Endodermal cell (in vitro differentiated cells): ENCODE measurements at regions not wholly inside any gene's neighbourhood (a gene's known extent, or its start where the extent isn't known, plus 50 kb on each side); places are given as distances from the start of the nearest gene placed in this dataset.

Source experiments
- DNase-seq: peaks from one replicate; pipeline ENCODE4 v3.0.0-alpha.2; 2017
- H3K27ac ChIP-seq: 2 replicates; pipeline ENCODE4 v1.5.1; 2013; ENCODE audit warnings: mild to moderate bottlenecking, low read depth, low read length, moderate library complexity
- H3K27me3 ChIP-seq: 2 replicates; pipeline ENCODE4 v1.6.1; 2013; ENCODE audit warnings: mild to moderate bottlenecking, low read length, moderate library complexity; ENCODE audit not compliant: insufficient read depth, control insufficient read depth, poor library complexity, severe bottlenecking
- H3K36me3 ChIP-seq: 2 replicates; pipeline ENCODE4 v1.7.0; 2013; ENCODE audit warnings: mild to moderate bottlenecking, low read length, moderate library complexity; ENCODE audit not compliant: control insufficient read depth, insufficient read depth
- H3K4me1 ChIP-seq: one replicate; pipeline ENCODE4 v1.7.0; 2013; ENCODE audit warnings: low read length; ENCODE audit not compliant: control insufficient read depth, insufficient read depth
- H3K4me3 ChIP-seq: 2 replicates; pipeline ENCODE4 v1.5.1; 2013; ENCODE audit warnings: mild to moderate bottlenecking, low read length, moderate library complexity
- H3K9ac ChIP-seq: 2 replicates; pipeline ENCODE4 v1.6.1; 2013; ENCODE audit warnings: mild to moderate bottlenecking, low read length, moderate library complexity; ENCODE audit not compliant: poor library complexity, severe bottlenecking; ENCODE audit errors: extremely low read depth
- H3K9me3 ChIP-seq: 2 replicates; pipeline ENCODE4 v1.6.1; 2013; ENCODE audit warnings: mild to moderate bottlenecking, low read length, moderate library complexity; ENCODE audit not compliant: control insufficient read depth
- H3K27ac Mint-ChIP-seq: 2 replicates; pipeline ENCODE4 v1.8.0; 2020; ENCODE audit warnings: mixed read lengths
- H3K27me3 Mint-ChIP-seq: 2 replicates; pipeline ENCODE4 v1.8.0; 2021; ENCODE audit warnings: mild to moderate bottlenecking, mixed read lengths; ENCODE audit not compliant: insufficient read depth
- H3K36me3 Mint-ChIP-seq: 2 replicates; pipeline ENCODE4 v1.8.0; 2020; ENCODE audit warnings: low read depth, mixed read lengths
- H3K4me1 Mint-ChIP-seq: 2 replicates; pipeline ENCODE4 v1.8.0; 2020; ENCODE audit warnings: mixed read lengths
- H3K4me3 Mint-ChIP-seq: 2 replicates; pipeline ENCODE4 v1.8.0; 2020; ENCODE audit warnings: mild to moderate bottlenecking, moderate library complexity, mixed read lengths
- H3K9me3 Mint-ChIP-seq: 2 replicates; pipeline ENCODE4 v1.8.0; 2020; ENCODE audit warnings: mild to moderate bottlenecking, mixed read lengths
- WGBS, 2 experiments: methylation state at CpG; one replicate each; pipeline versions ENCODE4 v1.1.5 to v1.1.7; 2013; ENCODE audit warnings: missing lambda C conversion rate in 2 of 2, mixed read lengths in 1 of 2; ENCODE audit not compliant: insufficient coverage in 1 of 2, insufficient read length in 1 of 2; 5-methylcytosine and 5-hydroxymethylcytosine counted together
- TF ChIP-seq, protein P1 (sequence below): fragments of 200-600 bp; sonication (generic); conservative IDR thresholded peaks from 2 replicates; pipeline ENCODE4 v1.5.0; 2021; ENCODE audit warnings: antibody characterized with exemption, mild to moderate bottlenecking

GRCh38 chr18:10351219-10351818 is 103.1 kb upstream of the APCDD1 start:
- peaks cover 14% of the 10 kb centered on the region for H3K9me3 Mint-ChIP-seq
- Histone ChIP-seq H3K4me3 (no peak overlapping the region), H3K27me3 (no peaks in the 10 kb centered on the region), H3K27ac (no peak overlapping the region), H3K4me1 (peaks cover 3% of the 10 kb centered on the region), H3K9ac (no peak overlapping the region), H3K9me3 (peaks cover 13% of the 10 kb centered on the region), H3K36me3 (no peaks in the 10 kb centered on the region)
- H3K27ac Mint-ChIP-seq: no peak overlapping the region
- H3K36me3 Mint-ChIP-seq: no peaks in the 10 kb centered on the region
- DNase-seq: no peak
- H3K4me1 Mint-ChIP-seq: peaks cover 17% of the 10 kb centered on the region
- H3K27me3 Mint-ChIP-seq: no peaks in the 10 kb centered on the region
- TF ChIP-seq, protein P1, sequence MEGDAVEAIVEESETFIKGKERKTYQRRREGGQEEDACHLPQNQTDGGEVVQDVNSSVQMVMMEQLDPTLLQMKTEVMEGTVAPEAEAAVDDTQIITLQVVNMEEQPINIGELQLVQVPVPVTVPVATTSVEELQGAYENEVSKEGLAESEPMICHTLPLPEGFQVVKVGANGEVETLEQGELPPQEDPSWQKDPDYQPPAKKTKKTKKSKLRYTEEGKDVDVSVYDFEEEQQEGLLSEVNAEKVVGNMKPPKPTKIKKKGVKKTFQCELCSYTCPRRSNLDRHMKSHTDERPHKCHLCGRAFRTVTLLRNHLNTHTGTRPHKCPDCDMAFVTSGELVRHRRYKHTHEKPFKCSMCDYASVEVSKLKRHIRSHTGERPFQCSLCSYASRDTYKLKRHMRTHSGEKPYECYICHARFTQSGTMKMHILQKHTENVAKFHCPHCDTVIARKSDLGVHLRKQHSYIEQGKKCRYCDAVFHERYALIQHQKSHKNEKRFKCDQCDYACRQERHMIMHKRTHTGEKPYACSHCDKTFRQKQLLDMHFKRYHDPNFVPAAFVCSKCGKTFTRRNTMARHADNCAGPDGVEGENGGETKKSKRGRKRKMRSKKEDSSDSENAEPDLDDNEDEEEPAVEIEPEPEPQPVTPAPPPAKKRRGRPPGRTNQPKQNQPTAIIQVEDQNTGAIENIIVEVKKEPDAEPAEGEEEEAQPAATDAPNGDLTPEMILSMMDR: no peak
- H3K4me3 Mint-ChIP-seq: no peak overlapping the region
- 95 to 100% methylated on average over 3 to 5 of the region's 6 CpGs for WGBS, 2 experiments

DNA sequence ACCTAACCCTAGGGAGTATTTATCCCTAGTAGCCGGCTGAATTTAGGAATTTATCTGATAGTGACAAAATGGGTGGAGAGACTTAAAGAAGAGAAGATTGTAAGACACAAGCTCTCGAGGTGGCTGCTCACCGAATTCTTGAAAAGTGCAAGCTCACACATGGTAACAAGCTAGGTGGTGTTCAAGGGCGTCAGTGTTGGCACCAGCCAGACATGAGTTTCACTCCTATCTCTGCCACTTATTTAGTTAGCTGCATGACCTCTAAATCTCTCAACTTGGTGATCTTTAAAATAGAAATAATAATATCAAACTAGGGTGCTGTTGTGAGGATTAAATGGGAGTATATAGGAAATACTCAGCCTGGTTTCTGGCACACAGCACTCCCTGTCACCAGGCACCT is 102.6 kb upstream of the APCDD1 start:
- H3K4me1 ChIP-seq: peaks cover 3% of the 10 kb centered on the region
- Mint-ChIP-seq H3K9me3 (peaks cover 20% of the 10 kb centered on the region), H3K4me3 (no peak overlapping the region), H3K27ac (no peak overlapping the region), H3K4me1 (peaks cover 17% of the 10 kb centered on the region), H3K27me3 (no peaks in the 10 kb centered on the region), H3K36me3 (no peaks in the 10 kb centered on the region)
- 80 to 96% methylated on average over 1 to 4 of the region's 4 CpGs for whole genome bisulfite sequencing, 2 experiments
- no peaks in the 10 kb centered on the region for H3K36me3 ChIP-seq
- no peak overlapping the region for H3K27ac ChIP-seq
- no peak for DNase-seq
- H3K9ac ChIP-seq: no peak overlapping the region
- TF ChIP-seq, protein P1: no peak
- no peaks in the 10 kb centered on the region for H3K27me3 ChIP-seq
- H3K9me3 ChIP-seq: peaks cover 19% of the 10 kb centered on the region
- H3K4me3 ChIP-seq: no peak overlapping the region

- Histone ChIP-seq H3K4me3 (no peak overlapping the region), H3K27me3 (no peaks in the 10 kb centered on the region), H3K9ac (no peak overlapping the region), H3K36me3 (no peaks in the 10 kb centered on the region), H3K27ac (no peak overlapping the region), H3K4me1 (peaks cover 3% of the 10 kb centered on the region), H3K9me3 (peaks cover 27% of the 10 kb centered on the region)
- Mint-ChIP-seq H3K27ac (no peak overlapping the region), H3K4me3 (no peak overlapping the region), H3K27me3 (no peaks in the 10 kb centered on the region), H3K9me3 (peaks cover 28% of the 10 kb centered on the region), H3K36me3 (no peaks in the 10 kb centered on the region), H3K4me1 (peaks cover 17% of the 10 kb centered on the region)
- no peak for DNase-seq
- TF ChIP-seq, protein P1: peak; percentile 26
- 92 to 94% methylated on average over 2 of the region's 2 CpGs for WGBS, 2 experiments
Measured at GRCh38 chr18:10352671-10353070, 101.8 kb upstream of the APCDD1 start.
